GM19043 (cell line): ENCODE measurements at regions not wholly inside any gene's neighbourhood (a gene's known extent, or its start where the extent isn't known, plus 50 kb on each side); places are given as distances from the start of the nearest gene placed in this dataset.
A peak's percentile ranks its signal among the peaks of the same experiment; 100 is the strongest.
"Not testable (repeated sequence)": the region's sequence is repeated elsewhere in the genome, so short reads cannot be mapped to it uniquely, and the experiment has no call there.

Source experiments
- ATAC-seq: cut with Tn5 transposase; IDR thresholded peaks from one replicate; pipeline ENCODE4 v1.9.1; 2021; ENCODE audit warnings: low read depth; ENCODE audit not compliant: unreplicated experiment

- no peak for ATAC-seq
These were observed 230.3 kb downstream of the TFAP2A start for GRCh38 chr6:10184371-10185227.

- ATAC-seq = no peak
These were observed 234.5 kb downstream of the TFAP2A start for GRCh38 chr6:10180138-10181074.

GRCh38 chr6:10177704-10178103, 237.2 kb downstream of the TFAP2A start:
- no peak for ATAC-seq

- no peak for ATAC-seq
These were observed 239.5 kb downstream of the TFAP2A start for GRCh38 chr6:10175362-10175761.

- ATAC-seq = no peak
These were observed 240.1 kb downstream of the TFAP2A start for GRCh38 chr6:10174761-10175160.

GRCh38 chr6:10174056-10174455, 240.8 kb downstream of the TFAP2A start:
- ATAC-seq = no peak

GRCh38 chr6:10171706-10172105, 243.2 kb downstream of the TFAP2A start:
- not testable (repeated sequence) for ATAC-seq

- ATAC-seq = no peak
These were observed 244.1 kb downstream of the TFAP2A start for GRCh38 chr6:10170816-10171215.

GRCh38 chr6:10166031-10166430, 248.8 kb downstream of the TFAP2A start:
- no peak for ATAC-seq

- no peak for ATAC-seq
These were observed 251.5 kb downstream of the TFAP2A start for GRCh38 chr6:10163203-10163962.

- no peak for ATAC-seq
These were observed 258.0 kb downstream of the TFAP2A start for GRCh38 chr6:10156875-10157274.

GRCh38 chr6:10154251-10154650, 260.6 kb downstream of the TFAP2A start:
- no peak for ATAC-seq

GRCh38 chr6:10151144-10151915, 263.5 kb downstream of the TFAP2A start:
- ATAC-seq = no peak

- ATAC-seq = no peak
These were observed 265.3 kb downstream of the TFAP2A start for GRCh38 chr6:10149603-10150002.

GRCh38 chr6:10146715-10147451, 268.0 kb downstream of the TFAP2A start:
- peak; percentile 97 for ATAC-seq

GRCh38 chr6:10144772-10145171, 270.1 kb downstream of the TFAP2A start:
- ATAC-seq = no peak

- ATAC-seq = no peak
These were observed 273.0 kb downstream of the TFAP2A start for GRCh38 chr6:10141746-10142443.

- no peak for ATAC-seq
These were observed 274.1 kb downstream of the TFAP2A start for GRCh38 chr6:10140824-10141223.

GRCh38 chr6:10140136-10140535, 274.7 kb downstream of the TFAP2A start:
- no peak for ATAC-seq
